ENCODE measurements at regions not wholly inside any gene's neighbourhood (a gene's known extent, or its start where the extent isn't known, plus 50 kb on each side); places are given as distances from the start of the nearest gene placed in this dataset.

DNA sequence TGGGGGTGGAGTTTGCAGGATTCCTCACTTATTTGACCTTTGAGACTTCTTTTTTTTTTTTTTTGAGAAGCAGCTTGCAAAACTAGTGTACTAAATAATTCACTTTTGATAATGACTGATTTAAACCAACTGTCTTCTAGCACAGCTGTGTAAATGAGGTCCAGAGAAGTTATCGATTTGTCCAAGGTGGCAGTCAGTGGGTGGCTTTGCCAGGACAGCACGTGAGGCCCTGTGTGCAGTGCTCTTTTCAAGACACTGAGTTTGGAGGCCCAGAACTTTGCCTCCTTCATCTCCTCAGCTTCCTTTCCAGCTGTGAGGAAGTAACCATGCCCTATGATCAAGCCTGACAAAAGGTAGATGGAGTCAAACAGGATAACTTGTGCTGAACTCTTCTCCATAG, 92.9 kb upstream of the LCLAT1 start:
- Histone ChIP-seq H3K9me3 (no peaks in the 10 kb centered on the region), H3K36me3 (no peaks in the 10 kb centered on the region), H3K27me3 (no peaks in the 10 kb centered on the region), H3K27ac (no peak overlapping the region), H3K4me3 (no peak overlapping the region), H3K4me1 (peaks cover 0 to 23% (median 2%) of the 10 kb centered on the region in 3 donors)
- TF ChIP-seq EP300 (IDR thresholded peaks at IDR 0.05) = no peak
- 75 to 76% methylated on average over 1 to 2 of the region's 2 CpGs for WGBS, 2 donors (ENCODE audit: low coverage in 1 of 2)
- no peak for ATAC-seq

DNA sequence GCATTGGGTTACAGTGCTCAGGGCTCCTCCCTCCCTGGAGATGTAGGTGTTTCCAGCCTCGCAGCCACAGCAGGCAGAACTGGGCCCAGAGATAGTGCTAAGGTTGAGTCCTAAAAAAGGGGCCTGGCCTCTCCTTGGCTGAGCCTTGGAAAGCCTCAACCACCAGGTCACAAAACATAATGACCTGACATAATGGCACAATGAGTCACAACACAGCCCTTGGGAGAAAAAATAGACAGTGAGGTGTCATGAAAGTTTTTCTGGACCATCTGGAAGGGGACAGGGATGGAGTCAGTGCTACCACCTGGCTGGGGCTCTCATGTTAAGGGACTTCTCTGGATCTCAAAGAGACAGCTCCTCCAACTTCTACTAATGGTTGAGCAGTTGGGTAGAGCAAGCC, 92.4 kb upstream of the LCLAT1 start:
- TF ChIP-seq POLR2A (IDR thresholded peaks at IDR 0.05) = no peak
- no peak for TF ChIP-seq POLR2AphosphoS5 (IDR thresholded peaks at IDR 0.05)
- TF ChIP-seq, protein P1, sequence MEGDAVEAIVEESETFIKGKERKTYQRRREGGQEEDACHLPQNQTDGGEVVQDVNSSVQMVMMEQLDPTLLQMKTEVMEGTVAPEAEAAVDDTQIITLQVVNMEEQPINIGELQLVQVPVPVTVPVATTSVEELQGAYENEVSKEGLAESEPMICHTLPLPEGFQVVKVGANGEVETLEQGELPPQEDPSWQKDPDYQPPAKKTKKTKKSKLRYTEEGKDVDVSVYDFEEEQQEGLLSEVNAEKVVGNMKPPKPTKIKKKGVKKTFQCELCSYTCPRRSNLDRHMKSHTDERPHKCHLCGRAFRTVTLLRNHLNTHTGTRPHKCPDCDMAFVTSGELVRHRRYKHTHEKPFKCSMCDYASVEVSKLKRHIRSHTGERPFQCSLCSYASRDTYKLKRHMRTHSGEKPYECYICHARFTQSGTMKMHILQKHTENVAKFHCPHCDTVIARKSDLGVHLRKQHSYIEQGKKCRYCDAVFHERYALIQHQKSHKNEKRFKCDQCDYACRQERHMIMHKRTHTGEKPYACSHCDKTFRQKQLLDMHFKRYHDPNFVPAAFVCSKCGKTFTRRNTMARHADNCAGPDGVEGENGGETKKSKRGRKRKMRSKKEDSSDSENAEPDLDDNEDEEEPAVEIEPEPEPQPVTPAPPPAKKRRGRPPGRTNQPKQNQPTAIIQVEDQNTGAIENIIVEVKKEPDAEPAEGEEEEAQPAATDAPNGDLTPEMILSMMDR (IDR thresholded peaks at IDR 0.05) = no peak
- TF ChIP-seq EP300 (IDR thresholded peaks at IDR 0.05) = no peak

DNA sequence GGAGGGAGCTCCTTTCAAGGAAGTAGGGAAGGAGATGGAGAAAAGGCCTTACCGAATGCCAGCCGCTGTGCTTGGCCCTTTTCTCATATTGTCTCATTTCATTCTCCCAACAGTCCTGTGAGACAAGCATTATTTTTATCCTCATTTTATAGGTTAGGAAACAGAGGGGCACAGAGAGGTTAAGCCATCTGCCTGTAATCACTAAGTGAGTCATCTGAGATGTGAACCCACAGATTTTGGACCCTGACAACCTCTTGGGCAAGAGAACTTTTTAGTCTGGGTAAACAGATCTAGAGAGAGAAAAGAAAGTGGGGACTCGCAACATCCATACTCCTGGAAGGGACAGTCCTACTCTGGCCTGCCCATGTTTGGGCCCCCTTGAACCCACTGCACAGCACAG, 91.7 kb upstream of the LCLAT1 start:
- no peaks in the 10 kb centered on the region for H3K36me3 ChIP-seq
- H3K4me1 ChIP-seq = peaks cover 0 to 34% (median 13%) of the 10 kb centered on the region in 3 donors
- TF ChIP-seq POLR2A (IDR thresholded peaks at IDR 0.05) (no peak), POLR2AphosphoS5 (IDR thresholded peaks at IDR 0.05) (no peak)
- TF ChIP-seq, protein P1 (IDR thresholded peaks at IDR 0.05) = no peak
- ATAC-seq = no peak
- H3K27ac ChIP-seq = no peak overlapping the region
- no peak overlapping the region for H3K4me3 ChIP-seq
- WGBS, 2 donors (ENCODE audit: low coverage in 1 of 2) = 83 to 93% methylated on average over 2 of the region's 3 CpGs
- H3K27me3 ChIP-seq = no peaks in the 10 kb centered on the region
- no peaks in the 10 kb centered on the region for H3K9me3 ChIP-seq

More for the DNA sequence above, 92.4 kb upstream of the LCLAT1 start:
- no peaks in the 10 kb centered on the region for H3K27me3 ChIP-seq
- no peak overlapping the region for H3K4me3 ChIP-seq
- no peaks in the 10 kb centered on the region for H3K36me3 ChIP-seq
- H3K27ac ChIP-seq = no peak overlapping the region
- H3K9me3 ChIP-seq = no peaks in the 10 kb centered on the region
- 100% methylated on average over 1 of the region's 1 CpG; no CpG with 5 or more reads in 1 of the 2 donors for WGBS, 2 donors (ENCODE audit: low coverage in 1 of 2)
- no peak for ATAC-seq
- H3K4me1 ChIP-seq = peaks cover 0 to 27% (median 6%) of the 10 kb centered on the region in 3 donors

DNA sequence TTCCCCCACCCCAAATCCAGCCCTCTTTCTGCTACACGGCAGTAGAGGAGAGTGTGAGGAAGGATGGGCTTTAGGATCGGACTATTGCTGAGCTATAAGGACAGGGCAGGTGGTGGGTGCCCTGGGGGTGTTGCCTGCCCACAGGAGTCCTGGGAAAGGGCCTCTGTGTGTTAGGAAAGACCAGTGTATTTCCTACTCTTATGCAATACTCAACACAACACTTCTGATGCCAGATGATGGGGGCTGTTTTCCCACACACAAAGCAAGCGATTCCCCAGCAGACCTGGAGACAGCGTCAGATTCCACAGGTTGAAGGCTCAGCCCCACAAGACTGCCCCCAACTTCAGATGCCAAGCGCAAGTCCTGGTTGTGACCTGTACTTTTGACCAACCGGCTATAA, 91.0 kb upstream of the LCLAT1 start:
- H3K36me3 ChIP-seq = no peaks in the 10 kb centered on the region
- WGBS, 2 donors (ENCODE audit: low coverage in 1 of 2) = 94 to 100% methylated on average over 2 to 5 of the region's 6 CpGs
- ATAC-seq = no peak
- no peak overlapping the region for H3K27ac ChIP-seq
- H3K4me3 ChIP-seq = no peak overlapping the region
- no peak for TF ChIP-seq POLR2A (IDR thresholded peaks at IDR 0.05)
- no peaks in the 10 kb centered on the region for H3K27me3 ChIP-seq
- no peaks in the 10 kb centered on the region for H3K9me3 ChIP-seq
- peaks cover 0 to 34% (median 20%) of the 10 kb centered on the region in 3 donors for H3K4me1 ChIP-seq

DNA sequence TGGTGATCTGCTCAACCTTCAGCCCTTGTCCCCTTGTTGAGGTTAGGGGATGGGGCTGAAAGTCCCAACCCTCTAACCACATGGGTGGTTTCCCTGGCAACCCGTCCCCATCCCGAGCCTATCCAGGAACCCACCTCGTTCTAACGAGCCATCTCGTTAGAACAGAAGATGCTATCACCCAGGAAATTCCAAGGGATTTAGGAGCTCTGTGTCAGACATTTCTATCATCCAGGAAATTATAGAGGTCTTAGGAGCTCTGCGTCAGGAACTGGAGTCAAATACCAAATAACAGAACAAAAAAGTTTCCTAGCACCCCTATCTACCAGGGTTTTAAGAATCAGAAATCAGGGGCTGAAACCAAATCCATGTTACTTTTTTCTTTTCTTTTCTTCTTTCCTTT, 90.3 kb upstream of the LCLAT1 start:
- 89% methylated on average over 1 to 6 of the region's 6 CpGs for WGBS, 2 donors (ENCODE audit: low coverage in 1 of 2)
- no peaks in the 10 kb centered on the region for H3K36me3 ChIP-seq
- H3K4me1 ChIP-seq = peaks cover under 1 to 37% (median 27%) of the 10 kb centered on the region in 3 donors
- no peak for ATAC-seq
- H3K27ac ChIP-seq = no peak overlapping the region
- no peaks in the 10 kb centered on the region for H3K9me3 ChIP-seq
- no peaks in the 10 kb centered on the region for H3K27me3 ChIP-seq
- H3K4me3 ChIP-seq = no peak overlapping the region
- no peak for TF ChIP-seq POLR2A (IDR thresholded peaks at IDR 0.05)
- no peak for TF ChIP-seq EP300 (IDR thresholded peaks at IDR 0.05)
- TF ChIP-seq, protein P1 (IDR thresholded peaks at IDR 0.05) = no peak
- no peak for TF ChIP-seq POLR2AphosphoS5 (IDR thresholded peaks at IDR 0.05)

DNA sequence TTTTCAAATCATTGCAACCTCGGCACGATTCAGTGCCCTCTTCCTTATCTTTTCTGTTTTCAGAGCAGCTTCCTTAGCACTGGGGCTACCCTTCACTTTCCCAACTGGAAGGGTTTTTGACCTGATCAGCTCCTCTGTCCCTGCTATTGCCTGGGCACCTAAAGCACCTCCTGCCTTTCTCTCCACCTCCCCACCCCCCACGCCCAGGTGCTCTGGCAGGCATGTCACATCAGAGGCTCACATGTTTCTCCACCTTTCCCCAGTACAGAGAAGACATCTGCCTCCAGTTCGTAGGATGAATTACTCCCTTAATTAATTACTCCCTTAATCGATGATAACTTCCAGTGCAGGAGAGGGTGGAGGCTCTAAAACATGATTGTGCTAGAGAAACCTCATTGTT, 88.7 kb upstream of the LCLAT1 start:
- TF ChIP-seq EP300 (IDR thresholded peaks at IDR 0.05) (no peak), POLR2AphosphoS5 (IDR thresholded peaks at IDR 0.05) (no peak), POLR2A (IDR thresholded peaks at IDR 0.05) (no peak)
- TF ChIP-seq, protein P1 (IDR thresholded peaks at IDR 0.05) = no peak
- no peaks in the 10 kb centered on the region for H3K27me3 ChIP-seq
- 74 to 100% methylated on average over 2 to 5 of the region's 5 CpGs for WGBS, 2 donors (ENCODE audit: low coverage in 1 of 2)
- H3K9me3 ChIP-seq = no peaks in the 10 kb centered on the region
- ATAC-seq = no peak
- peak overlapping the region in 3 of 4 donors; percentile 87 to 90 (median 87) for H3K27ac ChIP-seq
- peaks cover 3 to 48% (median 34%) of the 10 kb centered on the region in 3 donors for H3K4me1 ChIP-seq
- H3K36me3 ChIP-seq = no peaks in the 10 kb centered on the region
- no peak overlapping the region for H3K4me3 ChIP-seq
